Fibroblast of villous mesenchyme (primary cell): ENCODE measurements at regions not wholly inside any gene's neighbourhood (a gene's known extent, or its start where the extent isn't known, plus 50 kb on each side); places are given as distances from the start of the nearest gene placed in this dataset.

Experiments
- DNase-seq: peaks from one replicate; pipeline ENCODE4 v3.0.0-alpha.2; 2010; ENCODE audit warnings: low read depth
- H3K4me3 ChIP-seq: 2 replicates; pipeline ENCODE4 v1.5.1; 2011; ENCODE audit warnings: low read depth, mild to moderate bottlenecking, low read length
- CTCF ChIP-seq: IDR thresholded peaks from 2 replicates; pipeline ENCODE4 v1.5.1; 2012; ENCODE audit warnings: low read depth, mild to moderate bottlenecking, low read length; ENCODE audit not compliant: insufficient read depth

GRCh38 chr4:12844141-12844540, 640.0 kb downstream of the RAB28 start:
- TF ChIP-seq CTCF = no peak
- no peak for DNase-seq
- H3K4me3 ChIP-seq = no peak overlapping the region

- H3K4me3 ChIP-seq = no peak overlapping the region
- no peak for TF ChIP-seq CTCF
- DNase-seq = no peak
Observed at GRCh38 chr4:12827966-12828365, 656.2 kb downstream of the RAB28 start.

GRCh38 chr4:12791536-12791935, 692.6 kb downstream of the RAB28 start:
- DNase-seq = no peak
- no peak for TF ChIP-seq CTCF
- no peak overlapping the region for H3K4me3 ChIP-seq

- no peak overlapping the region for H3K4me3 ChIP-seq
- no peak for TF ChIP-seq CTCF
- DNase-seq = no peak
Observed at GRCh38 chr4:12787261-12787660, 696.9 kb downstream of the RAB28 start.

GRCh38 chr4:12778706-12779105, 705.4 kb downstream of the RAB28 start:
- no peak overlapping the region for H3K4me3 ChIP-seq

GRCh38 chr4:12778191-12778590, 705.9 kb downstream of the RAB28 start:
- TF ChIP-seq CTCF = no peak
- no peak overlapping the region for H3K4me3 ChIP-seq
- no peak for DNase-seq

More at GRCh38 chr4:12778706-12779105, 705.4 kb downstream of the RAB28 start:
- no peak for DNase-seq
- no peak for TF ChIP-seq CTCF

- DNase-seq = no peak
- no peak for TF ChIP-seq CTCF
- H3K4me3 ChIP-seq = no peak overlapping the region
Observed at GRCh38 chr4:12770351-12770750, 713.8 kb downstream of the RAB28 start.
